ENCODE measurements at regions not wholly inside any gene's neighbourhood (a gene's known extent, or its start where the extent isn't known, plus 50 kb on each side); places are given as distances from the start of the nearest gene placed in this dataset.

DNA sequence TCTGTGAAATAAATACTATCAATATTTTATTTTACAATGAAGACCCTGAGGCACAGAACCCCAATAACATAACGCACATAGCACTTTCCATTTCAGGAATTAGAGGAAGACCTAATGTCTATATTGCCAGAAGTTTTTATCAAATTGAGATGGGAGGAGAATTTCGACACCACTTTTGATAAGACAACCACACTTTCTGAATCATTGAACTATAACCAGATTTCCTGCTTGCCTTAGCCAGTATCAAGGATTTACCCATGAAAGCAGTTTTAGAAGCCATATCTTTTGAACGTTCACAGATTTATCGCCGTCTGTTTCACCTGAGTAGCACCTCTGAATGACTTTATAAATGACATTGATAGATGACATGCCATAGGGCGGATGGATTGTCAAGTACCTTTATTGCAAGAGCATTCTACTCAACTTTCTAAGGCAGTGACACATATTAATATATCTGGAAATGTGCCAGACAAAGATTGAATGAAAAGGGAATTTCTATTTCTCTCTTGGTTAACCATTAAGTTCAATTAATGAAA is 768.4 kb downstream of the LTN1 start:
- no peak overlapping the region for H2AFZ ChIP-seq (ENCODE audit: low read length)
- H3K79me2 ChIP-seq (ENCODE audit: low read length) = no peaks in the 10 kb centered on the region
- H3K9ac ChIP-seq (ENCODE audit: low read length) = no peak overlapping the region
- no peaks in the 10 kb centered on the region for H3K9me2 ChIP-seq (replicated peaks; ENCODE audit: insufficient read depth, low read length)
- no peaks in the 10 kb centered on the region for H3K27me3 ChIP-seq (ENCODE audit: low read length)
- no peaks in the 10 kb centered on the region for H4K20me1 ChIP-seq (ENCODE audit: insufficient read depth, low read depth, low read length)
- no peak for DNase-seq
- no peak overlapping the region for H3K4me2 ChIP-seq (ENCODE audit: low read depth, low read length, poor library complexity, severe bottlenecking)
- no peak overlapping the region for H3K27ac ChIP-seq (ENCODE audit: low read length)
- no peaks in the 10 kb centered on the region for H3K36me3 ChIP-seq (ENCODE audit: insufficient read depth, low read length)
- H3K4me1 ChIP-seq (ENCODE audit: low read length) = no peaks in the 10 kb centered on the region
- H3K9me3 ChIP-seq (ENCODE audit: low read length) = no peaks in the 10 kb centered on the region
- H3K4me3 ChIP-seq (ENCODE audit: low read length) = no peak overlapping the region

GRCh38 chr21:28221984-28222383 is 770.7 kb downstream of the LTN1 start:
- Histone ChIP-seq H3K9me2 (replicated peaks; ENCODE audit: insufficient read depth, low read length) (no peaks in the 10 kb centered on the region), H3K27me3 (ENCODE audit: low read length) (no peaks in the 10 kb centered on the region), H3K4me1 (ENCODE audit: low read length) (no peaks in the 10 kb centered on the region), H2AFZ (ENCODE audit: low read length) (no peak overlapping the region), H3K9me3 (ENCODE audit: low read length) (no peaks in the 10 kb centered on the region), H3K79me2 (ENCODE audit: low read length) (no peaks in the 10 kb centered on the region), H3K9ac (ENCODE audit: low read length) (no peak overlapping the region), H3K36me3 (ENCODE audit: insufficient read depth, low read length) (no peaks in the 10 kb centered on the region), H3K27ac (ENCODE audit: low read length) (no peak overlapping the region), H3K4me3 (ENCODE audit: low read length) (no peak overlapping the region), H3K4me2 (ENCODE audit: low read depth, low read length, poor library complexity, severe bottlenecking) (no peak overlapping the region), H4K20me1 (ENCODE audit: insufficient read depth, low read depth, low read length) (no peaks in the 10 kb centered on the region)
- DNase-seq = no peak

DNA sequence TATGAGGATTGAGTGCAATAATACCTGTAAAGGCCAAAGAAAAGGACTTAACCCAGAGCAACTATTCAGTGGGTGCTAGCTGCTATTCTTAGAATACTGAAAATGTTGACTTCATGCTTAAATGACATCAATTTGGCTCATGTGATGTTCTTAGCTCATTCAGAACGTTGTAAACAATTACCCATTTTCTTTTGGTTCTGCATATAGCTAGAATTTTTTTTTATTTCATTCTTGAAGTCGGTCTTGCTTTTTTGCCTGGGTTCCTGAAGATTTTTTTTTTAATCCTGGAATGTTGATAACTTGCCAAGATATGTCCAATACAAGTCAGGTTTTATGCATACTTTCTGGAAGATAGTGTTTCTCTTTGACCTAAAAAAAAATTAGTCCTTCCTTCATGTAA is 772.0 kb downstream of the LTN1 start:
- no peaks in the 10 kb centered on the region for H3K9me2 ChIP-seq (replicated peaks; ENCODE audit: insufficient read depth, low read length)
- no peak overlapping the region for H2AFZ ChIP-seq (ENCODE audit: low read length)
- no peaks in the 10 kb centered on the region for H3K9me3 ChIP-seq (ENCODE audit: low read length)
- no peak overlapping the region for H3K4me2 ChIP-seq (ENCODE audit: low read depth, low read length, poor library complexity, severe bottlenecking)
- no peak overlapping the region for H3K27ac ChIP-seq (ENCODE audit: low read length)
- no peak for DNase-seq
- H4K20me1 ChIP-seq (ENCODE audit: insufficient read depth, low read depth, low read length) = no peaks in the 10 kb centered on the region
- H3K9ac ChIP-seq (ENCODE audit: low read length) = no peak overlapping the region
- no peak overlapping the region for H3K4me3 ChIP-seq (ENCODE audit: low read length)
- H3K4me1 ChIP-seq (ENCODE audit: low read length) = no peaks in the 10 kb centered on the region
- H3K36me3 ChIP-seq (ENCODE audit: insufficient read depth, low read length) = no peaks in the 10 kb centered on the region
- no peaks in the 10 kb centered on the region for H3K27me3 ChIP-seq (ENCODE audit: low read length)
- no peaks in the 10 kb centered on the region for H3K79me2 ChIP-seq (ENCODE audit: low read length)

DNA sequence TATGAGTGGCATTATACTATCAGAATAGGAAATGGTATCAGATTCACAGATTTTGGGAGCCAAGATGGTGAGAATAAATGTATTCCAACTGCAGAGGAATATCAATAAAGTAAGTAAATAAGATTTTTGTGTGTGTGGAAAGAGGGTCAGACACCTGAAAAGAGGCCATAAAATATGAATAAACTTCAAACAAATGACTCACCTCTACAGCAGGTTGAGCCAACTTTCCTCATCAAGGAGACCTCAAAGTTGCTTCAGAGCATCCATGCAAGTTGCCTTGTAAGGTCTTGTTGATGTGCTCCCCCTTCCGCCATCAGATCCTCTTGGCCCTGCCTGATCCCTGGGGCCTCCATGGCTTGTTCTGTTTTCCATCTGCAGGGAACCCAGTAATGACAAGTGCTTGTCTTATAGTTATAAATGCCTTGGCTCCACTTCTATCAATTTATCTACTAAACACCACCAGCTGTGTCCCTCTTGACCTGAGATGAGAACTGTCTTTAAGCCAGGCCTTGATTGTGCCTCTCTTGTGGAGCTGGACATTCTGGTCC is 775.6 kb downstream of the LTN1 start:
- H2AFZ ChIP-seq (ENCODE audit: low read length) = no peak overlapping the region
- no peak overlapping the region for H3K27ac ChIP-seq (ENCODE audit: low read length)
- no peak overlapping the region for H3K4me2 ChIP-seq (ENCODE audit: low read depth, low read length, poor library complexity, severe bottlenecking)
- no peaks in the 10 kb centered on the region for H3K9me2 ChIP-seq (replicated peaks; ENCODE audit: insufficient read depth, low read length)
- H3K79me2 ChIP-seq (ENCODE audit: low read length) = no peaks in the 10 kb centered on the region
- no peaks in the 10 kb centered on the region for H4K20me1 ChIP-seq (ENCODE audit: insufficient read depth, low read depth, low read length)
- no peaks in the 10 kb centered on the region for H3K36me3 ChIP-seq (ENCODE audit: insufficient read depth, low read length)
- no peak for DNase-seq
- H3K4me3 ChIP-seq (ENCODE audit: low read length) = no peak overlapping the region
- H3K27me3 ChIP-seq (ENCODE audit: low read length) = no peaks in the 10 kb centered on the region
- no peak overlapping the region for H3K9ac ChIP-seq (ENCODE audit: low read length)
- H3K9me3 ChIP-seq (ENCODE audit: low read length) = no peaks in the 10 kb centered on the region
- no peaks in the 10 kb centered on the region for H3K4me1 ChIP-seq (ENCODE audit: low read length)

DNA sequence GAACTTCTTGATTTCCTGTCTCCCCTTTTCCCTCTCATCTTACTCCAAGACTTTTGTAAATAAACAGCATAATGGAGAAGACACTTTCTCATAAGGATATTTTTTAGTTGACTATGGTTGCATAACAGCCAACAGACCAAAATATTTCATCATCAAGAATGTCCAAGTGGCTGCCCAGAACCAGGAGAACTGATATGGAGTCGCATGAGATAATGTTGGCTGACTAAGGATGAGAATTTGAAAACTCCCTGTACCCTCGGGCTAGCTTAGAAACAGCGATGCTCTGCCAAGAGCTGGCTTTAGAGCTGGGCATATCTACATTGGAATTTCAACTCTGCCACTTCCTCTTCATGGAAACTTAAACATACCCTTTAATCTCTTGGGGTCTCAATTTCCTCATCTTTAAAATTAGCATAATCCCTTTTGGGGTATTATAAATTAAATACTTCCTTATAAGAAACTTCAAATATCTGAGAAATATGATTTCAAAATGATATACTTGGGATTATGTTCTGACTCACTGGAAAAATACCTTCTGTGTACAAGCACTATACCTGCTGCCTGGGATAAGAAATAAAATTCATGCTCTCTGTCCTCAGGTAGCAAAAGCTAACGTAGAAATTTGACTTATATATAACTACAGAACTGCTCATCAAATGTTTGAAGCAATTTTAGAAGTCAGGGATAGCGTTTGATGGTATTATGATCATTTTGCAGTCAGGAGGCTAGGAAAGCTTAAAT is 777.3 kb downstream of the LTN1 start:
- Histone ChIP-seq H3K4me3 (ENCODE audit: low read length) (no peak overlapping the region), H3K9me3 (ENCODE audit: low read length) (no peaks in the 10 kb centered on the region), H3K4me2 (ENCODE audit: low read depth, low read length, poor library complexity, severe bottlenecking) (no peak overlapping the region), H3K27ac (ENCODE audit: low read length) (no peak overlapping the region), H3K4me1 (ENCODE audit: low read length) (no peaks in the 10 kb centered on the region), H3K27me3 (ENCODE audit: low read length) (no peaks in the 10 kb centered on the region), H3K79me2 (ENCODE audit: low read length) (no peaks in the 10 kb centered on the region), H3K36me3 (ENCODE audit: insufficient read depth, low read length) (no peaks in the 10 kb centered on the region), H4K20me1 (ENCODE audit: insufficient read depth, low read depth, low read length) (no peaks in the 10 kb centered on the region), H3K9me2 (replicated peaks; ENCODE audit: insufficient read depth, low read length) (no peaks in the 10 kb centered on the region), H2AFZ (ENCODE audit: low read length) (no peak overlapping the region), H3K9ac (ENCODE audit: low read length) (no peak overlapping the region)
- no peak for DNase-seq

- H3K4me2 ChIP-seq (ENCODE audit: low read depth, low read length, poor library complexity, severe bottlenecking) = no peak overlapping the region
- no peak for DNase-seq
- H3K9ac ChIP-seq (ENCODE audit: low read length) = no peak overlapping the region
- H3K27me3 ChIP-seq (ENCODE audit: low read length) = no peaks in the 10 kb centered on the region
- H3K9me2 ChIP-seq (replicated peaks; ENCODE audit: insufficient read depth, low read length) = no peaks in the 10 kb centered on the region
- H3K4me3 ChIP-seq (ENCODE audit: low read length) = no peak overlapping the region
- no peaks in the 10 kb centered on the region for H3K9me3 ChIP-seq (ENCODE audit: low read length)
- H2AFZ ChIP-seq (ENCODE audit: low read length) = no peak overlapping the region
- no peaks in the 10 kb centered on the region for H3K36me3 ChIP-seq (ENCODE audit: insufficient read depth, low read length)
- H3K79me2 ChIP-seq (ENCODE audit: low read length) = no peaks in the 10 kb centered on the region
- H3K4me1 ChIP-seq (ENCODE audit: low read length) = no peaks in the 10 kb centered on the region
- no peaks in the 10 kb centered on the region for H4K20me1 ChIP-seq (ENCODE audit: insufficient read depth, low read depth, low read length)
- H3K27ac ChIP-seq (ENCODE audit: low read length) = no peak overlapping the region
Measured at GRCh38 chr21:28214786-28215185, 777.9 kb downstream of the LTN1 start.

GRCh38 chr21:28213261-28213660 is 779.4 kb downstream of the LTN1 start:
- Histone ChIP-seq H3K4me1 (ENCODE audit: low read length) (no peaks in the 10 kb centered on the region), H3K79me2 (ENCODE audit: low read length) (no peaks in the 10 kb centered on the region), H3K36me3 (ENCODE audit: insufficient read depth, low read length) (no peaks in the 10 kb centered on the region), H3K9me2 (replicated peaks; ENCODE audit: insufficient read depth, low read length) (no peaks in the 10 kb centered on the region), H2AFZ (ENCODE audit: low read length) (no peak overlapping the region), H3K4me2 (ENCODE audit: low read depth, low read length, poor library complexity, severe bottlenecking) (no peak overlapping the region), H3K9ac (ENCODE audit: low read length) (no peak overlapping the region), H4K20me1 (ENCODE audit: insufficient read depth, low read depth, low read length) (no peaks in the 10 kb centered on the region), H3K4me3 (ENCODE audit: low read length) (no peak overlapping the region), H3K27ac (ENCODE audit: low read length) (no peak overlapping the region), H3K9me3 (ENCODE audit: low read length) (no peaks in the 10 kb centered on the region), H3K27me3 (ENCODE audit: low read length) (no peaks in the 10 kb centered on the region)
- no peak for DNase-seq

DNA sequence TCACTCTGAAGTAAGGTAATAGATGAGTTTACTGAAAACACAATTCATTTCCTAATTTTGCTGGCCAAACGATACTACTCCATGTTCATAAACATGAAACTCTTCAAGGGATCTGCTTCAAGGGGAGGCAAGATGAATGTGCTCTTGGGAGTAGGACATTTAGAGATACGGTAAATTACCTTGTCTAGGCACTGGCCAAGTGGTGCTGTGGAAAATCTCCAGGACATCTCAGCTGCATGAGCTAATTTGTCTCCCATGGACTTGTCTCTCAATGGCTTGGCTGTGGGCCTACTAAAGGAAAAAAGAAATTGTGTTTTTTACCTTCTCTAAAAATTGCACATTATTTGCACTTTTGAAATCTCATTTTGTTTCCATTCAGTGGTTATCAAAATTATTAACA is 780.6 kb downstream of the LTN1 start:
- Histone ChIP-seq H3K9me2 (replicated peaks; ENCODE audit: insufficient read depth, low read length) (no peaks in the 10 kb centered on the region), H3K4me3 (ENCODE audit: low read length) (no peak overlapping the region)

More for the DNA sequence above, 780.6 kb downstream of the LTN1 start:
- no peak overlapping the region for H3K4me2 ChIP-seq (ENCODE audit: low read depth, low read length, poor library complexity, severe bottlenecking)
- H2AFZ ChIP-seq (ENCODE audit: low read length) = no peak overlapping the region
- peaks cover 7% of the 10 kb centered on the region for H3K4me1 ChIP-seq (ENCODE audit: low read length)
- no peak for DNase-seq
- no peaks in the 10 kb centered on the region for H3K9me3 ChIP-seq (ENCODE audit: low read length)
- H3K36me3 ChIP-seq (ENCODE audit: insufficient read depth, low read length) = no peaks in the 10 kb centered on the region
- H3K79me2 ChIP-seq (ENCODE audit: low read length) = no peaks in the 10 kb centered on the region
- H3K27me3 ChIP-seq (ENCODE audit: low read length) = no peaks in the 10 kb centered on the region
- no peaks in the 10 kb centered on the region for H4K20me1 ChIP-seq (ENCODE audit: insufficient read depth, low read depth, low read length)
- H3K27ac ChIP-seq (ENCODE audit: low read length) = no peak overlapping the region
- no peak overlapping the region for H3K9ac ChIP-seq (ENCODE audit: low read length)
